Testis (tissue), 2 donors: ENCODE measurements at regions not wholly inside any gene's neighbourhood (a gene's known extent, or its start where the extent isn't known, plus 50 kb on each side); places are given as distances from the start of the nearest gene placed in this dataset.

Experiments used
- DNase-seq: peaks from one replicate; pipeline ENCODE4 v3.0.0-alpha.2; 2019
- H3K27ac ChIP-seq, 2 donors: fragments of 200-600 bp; sonication (generic); one replicate each; pipeline ENCODE4 v1.5.1; 2019
- H3K27me3 ChIP-seq: fragments of 200-600 bp; sonication (generic); one replicate; pipeline ENCODE4 v1.5.1; 2019
- H3K36me3 ChIP-seq: fragments of 200-600 bp; sonication (generic); one replicate; pipeline ENCODE4 v1.5.1; 2017; ENCODE audit warnings: low read depth; ENCODE audit errors: missing control alignments
- H3K4me1 ChIP-seq: fragments of 200-600 bp; sonication (generic); one replicate; pipeline ENCODE4 v1.5.1; 2019
- H3K4me3 ChIP-seq, 2 donors: fragments of 200-600 bp; sonication (generic); one replicate each; pipeline ENCODE4 v1.5.1; 2017 to 2019
- H3K9me3 ChIP-seq: fragments of 200-600 bp; sonication (generic); one replicate; pipeline ENCODE4 v1.5.1; 2017
- CTCF ChIP-seq, 3 experiments: fragments of 450-650 bp in 2 of 3; fragments of 200-600 bp in 1 of 3; sonication (generic) in 1 of 3; IDR thresholded peaks; one replicate each; pipeline ENCODE4 v1.5.1; 2016 to 2019; ENCODE audit warnings: antibody characterized with exemption in 3 of 3, mild to moderate bottlenecking in 2 of 3, moderate library complexity in 1 of 3
- POLR2A ChIP-seq: fragments of 450-650 bp; IDR thresholded peaks from one replicate; pipeline ENCODE4 v1.6.1; 2017; ENCODE audit warnings: antibody characterized with exemption, mild to moderate bottlenecking, moderate library complexity
- WGBS, 2 donors: methylation state at CpG; one replicate each; pipeline ENCODE4 v1.1.5; 2018; 5-methylcytosine and 5-hydroxymethylcytosine counted together
- intact Hi-C: fragments of 100-400 bp; cut with DNase I; formaldehyde crosslinking; loops from one replicate; pipeline ENCODE4 v1.15.1; 2023; ENCODE audit warnings: low total_unique reads

DNA sequence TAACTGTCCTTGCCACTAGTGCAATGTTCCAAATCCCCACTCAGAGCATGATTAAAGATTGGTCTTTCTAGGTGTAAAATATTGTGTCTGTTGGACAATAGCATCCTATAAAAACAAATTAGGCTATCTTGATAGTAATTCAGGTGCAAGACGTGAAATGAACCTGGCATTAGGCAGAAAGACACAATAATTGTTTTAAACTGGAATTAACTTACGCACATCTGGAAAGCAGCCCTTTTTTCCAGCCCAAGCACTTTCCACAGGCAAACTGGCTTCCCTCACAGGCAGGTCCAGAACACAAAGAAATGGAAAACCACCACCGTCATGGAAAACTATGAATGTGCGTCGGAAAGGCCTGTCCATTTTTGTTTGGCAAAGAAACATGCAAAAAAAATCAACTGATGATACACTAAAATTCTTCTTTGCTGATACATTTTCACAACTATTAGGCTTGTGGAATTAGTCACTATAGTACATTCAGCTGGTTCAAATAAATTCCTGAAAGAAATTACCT is 474.7 kb upstream of the IL12A start:
- no peaks in the 10 kb centered on the region for H3K27me3 ChIP-seq
- 79 to 85% methylated on average over 5 of the region's 5 CpGs for WGBS, 2 donors
- no peak for DNase-seq
- H3K27ac ChIP-seq, result no peak overlapping the region
- H3K4me1 ChIP-seq, result no peaks in the 10 kb centered on the region
- no peak for TF ChIP-seq POLR2A
- TF ChIP-seq CTCF (IDR thresholded peaks at IDR 0.05), result no peak
- H3K4me3 ChIP-seq, result no peak overlapping the region
- intact Hi-C loops, result no loop called here
- no peaks in the 10 kb centered on the region for H3K36me3 ChIP-seq
- H3K9me3 ChIP-seq, result no peaks in the 10 kb centered on the region

DNA sequence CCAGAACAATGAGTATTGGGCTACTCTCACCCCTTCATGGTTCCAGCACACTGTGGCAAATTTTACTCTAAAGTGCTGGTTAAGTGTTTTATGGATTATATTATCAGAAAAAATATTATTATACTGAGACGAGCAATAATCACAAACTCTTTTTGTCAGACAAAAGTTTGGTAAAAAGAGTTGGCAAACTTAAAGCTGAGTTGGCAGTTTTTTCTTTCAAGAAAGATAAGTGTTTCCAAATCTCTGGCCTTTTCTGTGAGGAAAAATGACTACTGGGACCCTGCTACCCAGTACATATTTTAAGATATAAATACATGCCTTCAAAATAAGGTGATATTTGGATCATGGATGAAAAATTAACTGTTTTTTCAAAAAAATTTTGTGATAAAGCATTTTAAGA is 471.5 kb upstream of the IL12A start:
- no peak for DNase-seq
- Histone ChIP-seq H3K9me3 (no peaks in the 10 kb centered on the region), H3K27me3 (no peaks in the 10 kb centered on the region), H3K36me3 (no peaks in the 10 kb centered on the region), H3K27ac (no peak overlapping the region), H3K4me1 (no peaks in the 10 kb centered on the region), H3K4me3 (no peak overlapping the region)
- WGBS, 2 donors, result 56 to 67% methylated on average over 1 of the region's 1 CpG
- intact Hi-C loops, result no loop called here
- TF ChIP-seq CTCF (IDR thresholded peaks at IDR 0.05) (no peak), POLR2A (no peak)

DNA sequence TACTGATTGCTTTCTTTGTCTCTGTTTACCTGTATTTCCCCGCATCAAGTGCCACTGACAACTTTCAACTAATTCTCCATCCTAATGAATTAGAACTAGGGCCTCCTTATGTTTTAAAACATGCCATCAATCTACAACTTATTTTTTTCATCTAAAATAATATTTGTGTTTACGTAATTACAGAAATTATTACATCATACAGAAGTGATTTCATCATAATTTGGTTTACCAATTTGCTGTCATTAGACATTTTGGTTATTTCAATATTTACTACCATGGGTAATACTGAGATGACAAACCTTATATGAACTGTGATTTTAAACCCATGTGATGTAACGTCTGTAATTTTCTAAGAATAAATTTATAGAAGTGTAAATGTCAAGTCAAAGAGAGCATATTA is 468.0 kb upstream of the IL12A start:
- TF ChIP-seq POLR2A (no peak), CTCF (IDR thresholded peaks at IDR 0.05) (no peak)
- intact Hi-C loops, result no loop called here
- Histone ChIP-seq H3K4me3 (no peak overlapping the region), H3K27me3 (no peaks in the 10 kb centered on the region), H3K36me3 (no peaks in the 10 kb centered on the region), H3K27ac (no peak overlapping the region), H3K9me3 (no peaks in the 10 kb centered on the region), H3K4me1 (no peaks in the 10 kb centered on the region)
- WGBS, 2 donors, result 88 to 91% methylated on average over 3 of the region's 3 CpGs
- DNase-seq, result no peak

DNA sequence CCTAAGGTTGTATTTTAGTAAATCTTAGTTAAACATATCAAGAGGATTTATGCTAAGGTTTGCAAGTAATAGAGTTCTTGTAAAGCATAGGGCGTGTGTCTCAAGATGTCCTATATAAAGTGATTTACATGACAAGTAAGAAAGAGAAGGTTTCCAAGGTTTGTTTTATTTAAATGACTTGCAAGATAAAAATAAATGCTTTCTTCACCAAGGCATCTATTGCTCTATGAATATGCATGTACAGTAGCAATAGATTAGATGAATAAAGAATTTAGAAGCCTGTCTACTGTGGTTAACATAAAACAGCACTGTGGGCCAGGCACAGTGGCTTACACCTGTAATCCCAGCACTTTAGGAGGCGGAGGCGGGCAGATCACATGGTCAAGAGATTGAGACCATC is 466.4 kb upstream of the IL12A start:
- TF ChIP-seq CTCF (IDR thresholded peaks at IDR 0.05) (no peak), POLR2A (no peak)
- Histone ChIP-seq H3K4me3 (no peak overlapping the region), H3K36me3 (no peaks in the 10 kb centered on the region), H3K27ac (no peak overlapping the region), H3K4me1 (no peaks in the 10 kb centered on the region), H3K27me3 (no peaks in the 10 kb centered on the region), H3K9me3 (no peaks in the 10 kb centered on the region)
- 78 to 82% methylated on average over 3 of the region's 3 CpGs for WGBS, 2 donors
- intact Hi-C loops, result no loop called here
- DNase-seq, result no peak

- intact Hi-C loops, result no loop called here
- Histone ChIP-seq H3K27me3 (no peaks in the 10 kb centered on the region), H3K27ac (no peak overlapping the region), H3K4me1 (no peaks in the 10 kb centered on the region), H3K36me3 (no peaks in the 10 kb centered on the region), H3K9me3 (no peaks in the 10 kb centered on the region), H3K4me3 (no peak overlapping the region)
- 78 to 80% methylated on average over 9 of the region's 9 CpGs for WGBS, 2 donors
- TF ChIP-seq POLR2A, result no peak
- no peak for TF ChIP-seq CTCF (IDR thresholded peaks at IDR 0.05)
- no peak for DNase-seq
Observed at GRCh38 chr3:159528251-159528895, 460.3 kb upstream of the IL12A start.
